Neuron (in vitro differentiated cells): ENCODE measurements at regions not wholly inside any gene's neighbourhood (a gene's known extent, or its start where the extent isn't known, plus 50 kb on each side); places are given as distances from the start of the nearest gene placed in this dataset.

Experiments used
- H2AFZ ChIP-seq: one replicate; pipeline ENCODE4 v1.6.1; 2013; ENCODE audit warnings: low read depth, mild to moderate bottlenecking, inconsistent platforms, low read length, moderate library complexity
- H3K27me3 ChIP-seq: one replicate; pipeline ENCODE4 v1.6.1; 2013; ENCODE audit warnings: low read length; ENCODE audit not compliant: insufficient read depth
- H3K36me3 ChIP-seq: one replicate; pipeline ENCODE4 v1.6.1; 2013; ENCODE audit warnings: low read length; ENCODE audit not compliant: insufficient read depth
- H3K4me1 ChIP-seq: one replicate; pipeline ENCODE4 v1.6.1; 2013; ENCODE audit warnings: low read length; ENCODE audit not compliant: insufficient read depth
- H3K4me3 ChIP-seq: 2 replicates; pipeline ENCODE4 v1.5.1; 2013; ENCODE audit warnings: mild to moderate bottlenecking, low read length, moderate library complexity
- H3K9me3 ChIP-seq: one replicate; pipeline ENCODE4 v1.6.1; 2013; ENCODE audit warnings: low read length

- no peak overlapping the region for H3K4me3 ChIP-seq
- no peaks in the 10 kb centered on the region for H3K4me1 ChIP-seq
- no peak overlapping the region for H2AFZ ChIP-seq
- H3K36me3 ChIP-seq, result no peaks in the 10 kb centered on the region
- H3K27me3 ChIP-seq, result no peaks in the 10 kb centered on the region
- H3K9me3 ChIP-seq, result no peaks in the 10 kb centered on the region
Measured at GRCh38 chr2:219798430-219798829, 171.0 kb downstream of the SLC4A3 start.

- Histone ChIP-seq H3K27me3 (no peaks in the 10 kb centered on the region), H2AFZ (no peak overlapping the region), H3K4me1 (no peaks in the 10 kb centered on the region), H3K36me3 (no peaks in the 10 kb centered on the region), H3K4me3 (no peak overlapping the region), H3K9me3 (peaks cover 2% of the 10 kb centered on the region)
Measured at GRCh38 chr2:219803294-219803693, 175.9 kb downstream of the SLC4A3 start.

GRCh38 chr2:219810895-219811294 lies 183.5 kb downstream of the SLC4A3 start:
- Histone ChIP-seq H3K36me3 (no peaks in the 10 kb centered on the region), H3K27me3 (no peaks in the 10 kb centered on the region), H3K4me3 (no peak overlapping the region), H3K4me1 (no peaks in the 10 kb centered on the region), H3K9me3 (peaks cover 2% of the 10 kb centered on the region), H2AFZ (no peak overlapping the region)

DNA sequence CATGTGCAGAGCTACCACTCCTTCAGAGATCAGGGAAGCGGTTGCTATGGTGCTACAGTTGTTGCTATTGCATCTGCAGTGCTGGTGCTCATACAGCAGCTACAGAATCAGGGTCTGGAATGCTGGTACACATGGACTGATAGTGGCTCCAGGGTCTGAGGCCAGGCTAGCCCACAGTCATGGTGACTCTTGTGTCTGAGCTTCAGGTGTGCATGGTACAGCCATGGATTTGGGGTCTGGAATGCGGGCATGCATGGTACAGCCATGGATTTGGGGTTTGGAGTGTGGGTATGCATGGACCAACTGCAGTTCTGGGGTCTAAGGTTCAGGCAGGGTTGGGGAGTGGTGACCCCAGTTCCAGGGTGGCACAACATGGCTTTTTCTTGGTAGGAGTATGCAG lies 185.2 kb downstream of the SLC4A3 start:
- no peak overlapping the region for H2AFZ ChIP-seq
- no peaks in the 10 kb centered on the region for H3K36me3 ChIP-seq
- H3K4me1 ChIP-seq, result no peaks in the 10 kb centered on the region
- no peaks in the 10 kb centered on the region for H3K9me3 ChIP-seq
- no peak overlapping the region for H3K4me3 ChIP-seq
- no peaks in the 10 kb centered on the region for H3K27me3 ChIP-seq

DNA sequence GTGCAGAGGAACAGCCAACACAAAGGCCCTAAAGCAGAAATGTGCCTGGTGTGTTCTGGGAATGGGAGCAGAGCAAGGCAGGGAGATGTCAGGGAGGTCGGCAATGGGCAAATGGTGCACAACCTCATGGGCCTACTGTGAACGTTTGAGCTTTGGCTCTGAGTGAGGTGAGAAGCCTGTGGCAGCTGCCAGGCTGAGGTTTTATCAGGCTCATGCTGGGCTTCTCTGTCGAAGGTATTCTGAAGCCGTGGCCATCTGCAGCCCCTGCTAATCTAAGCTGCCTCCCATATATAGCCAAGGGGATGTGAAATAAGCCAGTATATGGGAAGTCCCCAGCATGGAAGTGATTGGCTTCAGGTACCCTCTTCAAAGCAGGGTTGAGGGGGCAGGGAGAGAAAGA lies 193.3 kb downstream of the SLC4A3 start:
- Histone ChIP-seq H3K4me1 (peaks cover 7% of the 10 kb centered on the region), H3K27me3 (no peaks in the 10 kb centered on the region), H3K4me3 (no peak overlapping the region), H3K36me3 (no peaks in the 10 kb centered on the region), H2AFZ (no peak overlapping the region), H3K9me3 (peaks cover 4% of the 10 kb centered on the region)

DNA sequence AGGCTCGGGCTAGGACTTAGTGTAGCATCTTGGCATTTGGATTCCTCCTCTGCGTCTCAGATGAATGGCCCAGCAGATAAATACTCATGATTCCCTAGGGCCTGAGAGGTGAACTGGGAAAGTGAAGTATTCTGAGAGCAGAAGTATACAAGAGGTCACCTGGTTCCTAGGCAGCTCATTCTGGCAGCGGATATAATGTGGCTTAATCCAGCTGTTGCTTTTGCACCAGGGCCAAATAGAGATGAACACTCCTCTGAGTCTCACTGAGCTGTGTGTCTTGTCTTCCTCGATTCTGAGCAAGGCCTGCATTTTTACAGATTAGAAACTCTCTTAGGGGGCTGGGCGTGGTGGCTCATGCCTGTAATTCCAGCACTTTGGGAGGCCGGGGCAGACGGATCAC lies 196.1 kb downstream of the SLC4A3 start:
- H3K4me1 ChIP-seq, result peaks cover 7% of the 10 kb centered on the region
- no peak overlapping the region for H2AFZ ChIP-seq
- no peaks in the 10 kb centered on the region for H3K27me3 ChIP-seq
- H3K4me3 ChIP-seq, result no peak overlapping the region
- peaks cover 4% of the 10 kb centered on the region for H3K9me3 ChIP-seq
- H3K36me3 ChIP-seq, result no peaks in the 10 kb centered on the region

DNA sequence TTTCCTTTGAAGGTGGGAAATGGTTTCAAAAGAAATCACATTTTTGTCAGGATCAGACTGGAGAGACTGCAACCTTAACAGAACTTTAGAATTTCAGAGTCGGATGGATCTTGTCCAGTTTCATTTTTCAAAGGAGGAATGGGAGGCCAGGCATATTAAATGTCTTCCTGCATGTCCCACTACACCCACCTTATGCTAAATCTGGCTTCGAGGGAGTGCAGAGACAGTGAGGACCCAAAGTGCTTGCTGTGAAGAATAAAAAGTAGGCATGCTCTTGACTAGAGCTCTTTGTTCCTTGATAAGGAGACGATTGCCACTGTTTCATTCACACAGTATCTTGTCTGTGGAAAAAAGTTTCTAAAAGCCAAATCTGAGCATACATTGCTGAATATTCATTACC lies 197.6 kb downstream of the SLC4A3 start:
- peaks cover 7% of the 10 kb centered on the region for H3K4me1 ChIP-seq

GRCh38 chr2:219828127-219828526 lies 200.7 kb downstream of the SLC4A3 start:
- no peaks in the 10 kb centered on the region for H3K27me3 ChIP-seq
- H3K36me3 ChIP-seq, result no peaks in the 10 kb centered on the region
- H3K4me1 ChIP-seq, result peaks cover 7% of the 10 kb centered on the region
- no peak overlapping the region for H2AFZ ChIP-seq
- H3K4me3 ChIP-seq, result no peak overlapping the region
- no peaks in the 10 kb centered on the region for H3K9me3 ChIP-seq

More for the DNA sequence above, 197.6 kb downstream of the SLC4A3 start:
- Histone ChIP-seq H3K36me3 (no peaks in the 10 kb centered on the region), H3K9me3 (no peaks in the 10 kb centered on the region), H2AFZ (peak overlapping the region; percentile 20), H3K27me3 (no peaks in the 10 kb centered on the region), H3K4me3 (no peak overlapping the region)

DNA sequence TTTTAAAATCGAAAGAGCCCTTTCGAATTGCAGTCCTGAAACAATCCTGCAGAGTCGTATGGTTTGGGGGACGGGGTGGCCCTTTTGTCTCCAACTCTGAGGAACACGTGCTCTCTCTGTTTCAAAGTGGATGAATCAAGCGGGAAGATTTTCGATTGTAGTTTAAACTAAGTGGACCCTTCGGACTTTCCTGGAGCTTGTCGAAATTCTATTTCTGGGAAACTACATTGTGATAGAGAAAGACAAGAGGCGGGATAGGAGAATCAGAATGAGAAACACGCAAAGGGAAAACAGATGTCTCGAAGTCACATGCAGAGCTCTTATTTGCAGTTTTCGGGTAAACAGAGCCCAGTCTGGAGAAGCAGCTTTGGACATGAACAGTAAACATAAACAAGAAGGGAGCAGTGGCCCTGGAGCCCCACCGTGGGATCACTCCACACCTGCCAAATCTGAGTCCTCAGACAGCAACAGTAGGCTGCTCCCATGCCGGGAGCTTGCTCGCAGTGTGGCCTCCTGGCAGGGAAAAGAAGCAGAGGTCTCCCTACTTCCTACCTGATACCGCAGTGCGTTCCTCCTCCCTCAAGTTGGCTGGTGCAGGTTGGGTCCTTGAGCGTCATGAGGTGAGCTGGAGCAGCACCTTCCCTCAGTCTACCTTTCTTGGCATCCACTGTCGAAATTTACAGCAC lies 202.4 kb downstream of the SLC4A3 start:
- H3K36me3 ChIP-seq, result no peaks in the 10 kb centered on the region
- H2AFZ ChIP-seq, result no peak overlapping the region
- H3K4me3 ChIP-seq, result no peak overlapping the region
- peaks cover 4% of the 10 kb centered on the region for H3K4me1 ChIP-seq
- no peaks in the 10 kb centered on the region for H3K9me3 ChIP-seq
- no peaks in the 10 kb centered on the region for H3K27me3 ChIP-seq

- Histone ChIP-seq H3K4me1 (no peaks in the 10 kb centered on the region), H2AFZ (no peak overlapping the region), H3K27me3 (no peaks in the 10 kb centered on the region), H3K4me3 (no peak overlapping the region), H3K9me3 (no peaks in the 10 kb centered on the region), H3K36me3 (no peaks in the 10 kb centered on the region)
Measured at GRCh38 chr2:219830353-219830738, 202.9 kb downstream of the SLC4A3 start.

- H3K36me3 ChIP-seq, result no peaks in the 10 kb centered on the region
- no peak overlapping the region for H3K4me3 ChIP-seq
- H2AFZ ChIP-seq, result no peak overlapping the region
- no peaks in the 10 kb centered on the region for H3K27me3 ChIP-seq
- no peaks in the 10 kb centered on the region for H3K9me3 ChIP-seq
- H3K4me1 ChIP-seq, result no peaks in the 10 kb centered on the region
Measured at GRCh38 chr2:219831957-219832356, 204.5 kb downstream of the SLC4A3 start.

DNA sequence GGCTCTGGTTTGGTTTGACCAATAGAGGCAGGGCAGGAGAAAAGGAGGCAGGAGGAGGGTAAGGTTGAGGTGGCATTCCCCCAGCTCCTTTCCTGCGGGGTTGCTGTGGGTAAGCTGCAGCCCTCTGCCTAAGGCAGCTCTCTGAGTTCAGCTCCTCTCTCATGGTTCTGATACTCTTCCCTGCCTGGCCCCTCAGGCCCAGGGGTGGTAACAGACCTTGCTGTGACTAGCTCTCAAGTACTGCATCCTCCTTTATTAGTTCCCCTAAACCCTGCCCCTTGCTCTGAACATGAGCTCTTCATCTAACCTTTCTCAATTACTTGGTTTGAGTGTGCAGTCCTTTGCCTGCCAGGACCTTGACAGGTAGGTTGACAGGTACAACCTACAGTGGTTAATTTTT lies 205.5 kb downstream of the SLC4A3 start:
- H3K27me3 ChIP-seq, result no peaks in the 10 kb centered on the region
- H3K4me1 ChIP-seq, result no peaks in the 10 kb centered on the region

GRCh38 chr2:219835493-219835892 lies 208.1 kb downstream of the SLC4A3 start:
- Histone ChIP-seq H3K4me1 (no peaks in the 10 kb centered on the region), H3K36me3 (no peaks in the 10 kb centered on the region), H3K27me3 (no peaks in the 10 kb centered on the region), H3K9me3 (no peaks in the 10 kb centered on the region), H2AFZ (no peak overlapping the region), H3K4me3 (no peak overlapping the region)

More for the DNA sequence above, 205.5 kb downstream of the SLC4A3 start:
- H3K4me3 ChIP-seq, result no peak overlapping the region
- no peaks in the 10 kb centered on the region for H3K9me3 ChIP-seq
- no peak overlapping the region for H2AFZ ChIP-seq
- no peaks in the 10 kb centered on the region for H3K36me3 ChIP-seq

DNA sequence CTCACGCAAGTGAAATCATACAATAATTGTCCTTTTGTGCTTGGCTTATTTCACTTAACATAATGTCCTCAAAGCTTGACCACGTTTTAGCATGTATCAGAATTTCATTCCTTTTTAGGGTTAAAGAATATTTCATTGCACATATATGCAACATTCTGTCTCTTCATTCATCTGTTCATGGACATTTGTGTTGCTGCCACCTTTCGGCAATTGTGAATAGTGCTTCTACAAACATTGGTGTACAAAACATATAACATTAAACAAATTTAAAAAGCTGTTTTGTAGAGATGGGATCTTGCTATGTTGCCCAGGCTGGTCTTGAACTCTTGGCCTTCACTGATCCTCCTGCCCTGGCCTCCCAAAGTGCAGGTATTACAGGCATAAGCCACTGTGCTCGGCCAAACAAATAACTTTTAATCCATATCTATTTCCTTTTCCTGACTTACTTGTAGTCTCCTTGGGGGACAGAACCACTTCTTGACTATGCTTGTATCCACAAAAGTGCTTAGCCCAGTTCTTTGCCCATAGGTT lies 209.3 kb downstream of the SLC4A3 start:
- H3K36me3 ChIP-seq, result no peaks in the 10 kb centered on the region
- H3K4me1 ChIP-seq, result no peaks in the 10 kb centered on the region
- H3K9me3 ChIP-seq, result no peaks in the 10 kb centered on the region
- H3K4me3 ChIP-seq, result no peak overlapping the region
- no peaks in the 10 kb centered on the region for H3K27me3 ChIP-seq
- H2AFZ ChIP-seq, result no peak overlapping the region
